LNCaP clone FGC (cell line): ENCODE measurements at regions not wholly inside any gene's neighbourhood (a gene's known extent, or its start where the extent isn't known, plus 50 kb on each side); places are given as distances from the start of the nearest gene placed in this dataset.

Source experiments
- DNase-seq: peaks from one replicate; pipeline ENCODE4 v3.0.0-alpha.2; 2011; ENCODE audit warnings: low read depth
- H3K4me3 ChIP-seq: 2 replicates; pipeline ENCODE4 v1.5.1; 2011; ENCODE audit warnings: mild to moderate bottlenecking, low read depth, low read length, control low read depth
- CTCF ChIP-seq: IDR thresholded peaks from 2 replicates; pipeline ENCODE4 v1.5.1; 2012; ENCODE audit warnings: mild to moderate bottlenecking; ENCODE audit not compliant: control insufficient read depth, insufficient read depth; ENCODE audit errors: extremely low read depth

DNA sequence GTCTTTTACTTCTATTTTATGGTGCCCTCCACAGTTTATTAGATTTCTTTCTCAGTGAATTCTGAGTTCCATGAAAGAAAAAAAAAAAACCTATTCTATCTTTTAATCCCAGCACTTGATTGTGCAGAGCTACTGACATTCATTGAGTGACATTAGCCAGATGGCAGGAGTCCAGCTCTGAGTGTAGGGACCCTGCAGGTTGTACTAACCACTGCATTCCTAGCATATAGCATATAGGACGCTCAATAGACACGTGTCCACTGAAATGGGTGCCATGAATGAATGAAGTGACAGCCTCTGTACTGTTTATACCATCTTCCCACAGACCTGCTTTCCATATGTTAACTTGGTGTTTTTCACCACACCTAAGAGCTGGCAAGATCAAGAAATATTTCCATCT is 206.3 kb downstream of the RAP2A start:
- TF ChIP-seq CTCF: no peak
- H3K4me3 ChIP-seq: no peak overlapping the region
- DNase-seq: no peak

DNA sequence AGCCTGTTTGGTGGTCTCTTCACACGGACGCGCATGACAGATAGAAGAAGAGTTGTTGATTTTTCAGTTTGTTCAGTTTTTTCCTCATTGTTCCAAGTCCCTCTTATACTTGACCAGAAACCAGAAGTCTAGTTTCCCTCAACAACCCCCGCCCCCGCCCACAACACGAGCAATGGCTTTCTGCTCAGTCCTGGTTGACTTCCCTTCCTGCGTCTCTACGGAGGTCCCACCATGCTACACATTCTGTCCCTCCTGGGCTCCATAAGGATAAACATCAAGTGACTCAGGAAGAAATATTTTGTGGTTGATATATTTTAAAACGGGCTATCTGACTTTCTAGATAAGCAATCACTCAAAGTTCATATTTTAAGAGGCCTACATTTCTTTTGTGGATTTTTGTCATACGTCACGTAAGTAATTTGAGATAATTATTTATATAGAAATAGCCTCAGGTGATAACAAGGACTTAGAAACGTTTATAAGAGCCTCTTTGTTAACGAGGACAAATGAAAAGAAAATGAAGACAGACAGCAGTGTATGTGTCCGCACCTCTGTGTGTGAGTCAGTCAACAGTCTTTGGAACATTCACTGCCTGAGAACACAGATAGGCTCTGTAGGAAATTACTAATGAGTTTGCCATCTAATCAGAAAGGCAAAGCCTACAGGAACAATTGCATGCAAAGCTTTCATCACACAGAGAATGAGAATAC is 214.4 kb downstream of the RAP2A start:
- DNase-seq: no peak
- TF ChIP-seq CTCF: no peak
- no peak overlapping the region for H3K4me3 ChIP-seq

GRCh38 chr13:97648881-97649224 is 214.9 kb downstream of the RAP2A start:
- H3K4me3 ChIP-seq: no peak overlapping the region
- DNase-seq: no peak
- TF ChIP-seq CTCF: no peak

- TF ChIP-seq CTCF: no peak
- H3K4me3 ChIP-seq: no peak overlapping the region
- DNase-seq: no peak
Measured at GRCh38 chr13:97653443-97654140, 219.6 kb downstream of the RAP2A start.

GRCh38 chr13:97654236-97654635 is 220.3 kb downstream of the RAP2A start:
- TF ChIP-seq CTCF: no peak
- H3K4me3 ChIP-seq: no peak overlapping the region
- no peak for DNase-seq

DNA sequence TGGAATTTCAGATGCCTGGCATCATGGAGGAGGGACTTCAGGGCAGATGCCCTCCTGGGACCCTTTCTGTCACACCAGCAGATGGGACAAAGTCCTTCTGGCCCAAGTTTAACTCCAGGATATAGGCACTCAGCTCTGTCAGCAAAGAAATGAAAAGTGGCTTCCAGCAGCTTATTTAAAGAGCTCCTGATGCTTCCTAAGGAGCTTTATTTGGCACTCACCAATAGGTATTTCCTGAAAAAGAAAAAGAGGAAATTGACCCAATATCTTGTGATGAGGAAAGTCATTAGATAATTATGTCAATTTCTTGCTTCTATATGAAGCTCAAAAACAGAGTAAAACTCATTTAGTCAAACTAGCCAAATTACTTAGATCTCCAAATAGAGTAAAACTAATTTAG is 224.6 kb downstream of the RAP2A start:
- H3K4me3 ChIP-seq: no peak overlapping the region
- no peak for TF ChIP-seq CTCF
- DNase-seq: no peak

- DNase-seq: no peak
Measured at GRCh38 chr13:97659602-97660001, 225.6 kb downstream of the RAP2A start.

More at GRCh38 chr13:97659602-97660001, 225.6 kb downstream of the RAP2A start:
- H3K4me3 ChIP-seq: no peak overlapping the region
- TF ChIP-seq CTCF: 0 out of 2 replicates have a peak, but pooled peaks have one; percentile 20
